Superior temporal gyrus (tissue), 1 donor: ENCODE measurements at regions not wholly inside any gene's neighbourhood (a gene's known extent, or its start where the extent isn't known, plus 50 kb on each side); places are given as distances from the start of the nearest gene placed in this dataset.
"Not testable (repeated sequence)": the region's sequence is repeated elsewhere in the genome, so short reads cannot be mapped to it uniquely, and the experiment has no call there.

Experiments
- DNase-seq: peaks from one replicate; pipeline ENCODE4 v3.0.0-alpha.2; 2016; ENCODE audit errors: extremely low spot score

- no peak for DNase-seq
Measured at GRCh38 chr1:169012416-169012815, 94.1 kb upstream of the ATP1B1 start.

- DNase-seq = no peak
Measured at GRCh38 chr1:169013821-169014220, 92.7 kb upstream of the ATP1B1 start.

- no peak for DNase-seq
Measured at GRCh38 chr1:169015464-169015863, 91.0 kb upstream of the ATP1B1 start.

DNA sequence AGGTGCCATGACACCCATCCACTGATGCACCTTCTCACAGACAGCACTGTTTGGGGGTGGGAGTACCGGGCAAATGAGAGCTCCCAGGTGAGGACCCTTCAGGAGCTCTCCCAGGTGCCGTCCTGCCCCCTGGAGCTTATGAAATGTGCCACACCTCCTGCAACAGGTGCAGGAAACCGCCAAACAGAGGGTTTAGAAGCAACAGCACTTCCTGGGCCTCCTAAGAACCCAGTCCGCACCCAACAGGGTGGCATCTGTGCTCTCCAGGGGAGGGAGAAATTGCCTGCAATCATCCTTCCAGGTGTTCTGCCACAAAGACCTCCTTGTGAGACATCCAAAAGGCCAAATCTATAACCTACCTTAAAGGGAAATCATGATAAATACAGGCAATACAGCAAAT, 87.7 kb upstream of the ATP1B1 start:
- DNase-seq = no peak

- no peak for DNase-seq
Measured at GRCh38 chr1:169019419-169020058, 87.0 kb upstream of the ATP1B1 start.

- DNase-seq = no peak
Measured at GRCh38 chr1:169020684-169021083, 85.8 kb upstream of the ATP1B1 start.

DNA sequence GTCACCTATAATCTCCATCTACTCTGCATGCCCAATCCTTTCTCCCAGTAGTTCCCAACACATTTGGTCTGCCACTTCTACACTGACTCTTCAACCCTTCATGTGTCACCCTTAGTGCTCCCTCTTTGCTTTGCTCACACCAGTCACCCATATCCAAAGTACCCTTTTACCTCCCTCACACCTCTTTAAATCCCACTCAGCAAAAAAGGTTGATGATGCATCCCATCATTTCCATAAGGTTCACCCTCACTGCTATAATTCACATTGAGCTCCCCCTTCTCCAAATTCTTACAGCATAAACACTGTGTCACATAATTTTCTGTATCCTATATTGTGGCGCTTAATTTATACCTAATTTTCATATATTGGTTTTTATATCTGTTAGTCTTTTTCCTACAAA, 83.8 kb upstream of the ATP1B1 start:
- no peak for DNase-seq

DNA sequence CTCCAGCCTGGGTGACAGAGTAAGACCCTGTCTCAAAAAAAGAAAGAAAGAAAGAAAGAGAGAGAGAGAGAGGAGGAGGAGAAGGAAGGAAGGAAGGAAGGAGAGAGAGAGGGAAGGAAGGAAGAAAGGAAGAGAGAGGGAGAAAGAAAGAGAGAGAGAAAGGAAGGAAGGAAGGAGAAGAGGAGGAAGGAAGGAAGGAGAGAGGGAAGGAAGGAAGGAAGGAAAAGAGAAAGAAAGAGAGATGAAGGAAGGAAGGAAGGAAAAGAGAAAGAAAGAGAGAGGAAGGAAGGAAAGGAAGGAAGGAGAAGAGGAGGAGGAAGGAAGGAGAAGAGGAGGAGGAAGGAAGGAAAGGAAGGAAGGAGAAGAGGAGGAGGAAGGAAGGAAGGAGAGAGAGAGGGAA, 82.2 kb upstream of the ATP1B1 start:
- no peak for DNase-seq

DNA sequence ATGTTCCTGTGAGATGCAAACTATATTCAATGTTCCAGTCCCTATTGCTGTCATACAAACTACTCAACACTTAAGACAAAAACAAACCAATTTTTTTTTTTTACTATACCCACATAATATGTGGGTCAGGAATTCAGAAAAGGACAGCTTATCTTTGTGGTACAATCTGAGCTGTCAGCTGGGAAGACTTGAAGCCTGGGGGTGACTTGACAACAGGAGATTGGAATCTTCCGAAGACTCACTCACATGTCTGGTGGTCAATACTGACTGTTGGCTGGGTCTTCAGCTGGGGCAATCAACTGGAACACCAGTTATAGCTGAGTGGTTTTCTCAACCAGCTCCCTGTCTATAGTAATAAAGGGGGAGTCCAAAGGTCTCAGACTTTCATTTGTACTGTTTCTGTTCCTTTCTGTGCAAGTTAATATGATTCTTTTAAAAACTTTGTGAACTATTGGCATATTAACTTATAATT, 81.7 kb upstream of the ATP1B1 start:
- DNase-seq = no peak

- no peak for DNase-seq
Measured at GRCh38 chr1:169025412-169025811, 81.1 kb upstream of the ATP1B1 start.

- no peak for DNase-seq
Measured at GRCh38 chr1:169027607-169028320, 78.7 kb upstream of the ATP1B1 start.

DNA sequence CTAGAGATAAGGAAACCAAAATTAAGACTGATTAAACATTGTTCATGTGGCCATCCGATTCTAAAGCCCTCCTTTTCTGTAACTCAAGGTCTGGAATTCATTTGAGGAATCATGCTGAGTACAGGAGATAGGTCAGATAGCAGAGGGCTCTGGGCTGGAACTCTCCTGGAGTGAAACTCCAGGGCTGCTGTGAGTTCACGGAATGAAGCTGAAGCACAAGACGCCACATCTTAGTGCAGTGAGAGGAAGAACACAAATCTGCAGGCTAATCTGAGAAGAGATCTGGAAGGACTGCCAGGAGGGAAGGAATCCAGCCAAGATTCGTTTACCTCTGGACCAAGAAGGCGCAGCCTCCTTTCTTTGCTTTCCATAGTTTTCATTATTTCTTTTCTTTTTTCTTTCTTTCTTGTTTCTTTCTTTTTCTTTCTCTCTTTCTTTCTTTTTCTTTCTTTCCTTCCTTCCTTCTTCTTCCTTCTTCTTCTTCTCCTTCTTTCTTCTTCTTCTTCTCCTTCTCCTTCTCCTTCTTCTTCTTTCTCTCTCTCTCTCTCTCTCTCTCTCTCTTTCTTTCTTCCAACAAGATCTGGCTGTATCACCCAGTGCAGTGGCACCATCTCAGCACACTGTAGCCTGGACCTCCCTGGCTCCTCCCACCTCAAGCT, 74.8 kb upstream of the ATP1B1 start:
- no peak for DNase-seq

- DNase-seq = peak; percentile 19
Measured at GRCh38 chr1:169041366-169041765, 65.1 kb upstream of the ATP1B1 start.

DNA sequence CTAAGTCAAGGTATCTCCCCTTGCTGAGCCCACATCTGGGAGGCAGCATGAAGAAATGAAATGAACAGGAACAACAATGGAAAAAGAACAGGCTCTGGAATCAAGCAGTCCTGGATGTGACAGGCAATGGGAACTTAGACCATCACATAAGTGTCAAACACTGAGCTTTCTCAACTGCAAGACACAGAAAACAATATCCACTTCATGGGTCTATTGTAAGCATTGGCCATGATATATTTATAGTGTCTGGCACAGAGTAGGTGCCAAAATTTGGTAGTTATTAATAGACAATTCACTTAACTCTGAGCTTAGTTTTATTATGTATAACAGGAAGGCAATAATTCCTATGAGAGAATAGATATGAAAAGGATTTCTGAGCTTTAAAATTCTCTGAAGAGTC, 64.1 kb upstream of the ATP1B1 start:
- DNase-seq = no peak

GRCh38 chr1:169043823-169044222, 62.7 kb upstream of the ATP1B1 start:
- no peak for DNase-seq

DNA sequence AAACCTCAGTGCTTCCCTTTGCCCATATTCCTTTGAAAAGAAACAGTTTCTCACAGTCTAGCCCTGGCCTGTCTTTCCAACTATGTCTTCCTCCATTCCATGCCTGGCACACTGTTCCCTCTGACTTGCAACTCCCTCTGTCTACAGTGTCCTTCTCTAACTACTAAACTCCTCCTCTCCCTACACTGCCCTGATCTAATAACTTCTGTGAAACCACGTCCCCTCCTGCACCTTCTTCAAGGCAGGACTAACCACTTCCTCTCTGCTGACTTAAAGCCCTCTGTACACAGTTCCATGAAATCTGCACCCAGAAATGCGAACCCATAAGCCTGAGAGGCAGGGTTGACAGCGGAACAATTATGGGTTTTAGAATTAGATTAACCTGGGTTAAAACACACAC, 62.2 kb upstream of the ATP1B1 start:
- no peak for DNase-seq

- no peak for DNase-seq
Measured at GRCh38 chr1:169044971-169045370, 61.5 kb upstream of the ATP1B1 start.

DNA sequence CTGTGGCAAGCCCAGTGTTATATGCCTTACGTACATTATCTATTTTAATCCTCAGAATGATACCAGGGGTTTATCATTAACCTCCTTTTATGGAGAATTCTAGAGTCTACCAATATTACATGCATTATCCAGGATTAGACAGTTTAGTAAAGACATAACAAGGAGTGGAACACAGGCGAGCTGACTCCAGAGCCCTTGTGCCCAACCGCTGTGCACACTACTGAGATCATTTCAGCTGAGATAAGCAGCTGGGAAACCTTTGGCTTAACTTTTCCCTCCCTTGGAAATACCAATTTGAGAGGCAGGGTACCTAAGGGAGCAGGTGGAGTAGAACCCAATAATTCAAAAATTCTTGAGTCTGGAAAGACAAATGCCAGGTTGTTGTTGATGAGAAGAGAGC, 59.8 kb upstream of the ATP1B1 start:
- no peak for DNase-seq

- no peak for DNase-seq
Measured at GRCh38 chr1:169047074-169047473, 59.4 kb upstream of the ATP1B1 start.

DNA sequence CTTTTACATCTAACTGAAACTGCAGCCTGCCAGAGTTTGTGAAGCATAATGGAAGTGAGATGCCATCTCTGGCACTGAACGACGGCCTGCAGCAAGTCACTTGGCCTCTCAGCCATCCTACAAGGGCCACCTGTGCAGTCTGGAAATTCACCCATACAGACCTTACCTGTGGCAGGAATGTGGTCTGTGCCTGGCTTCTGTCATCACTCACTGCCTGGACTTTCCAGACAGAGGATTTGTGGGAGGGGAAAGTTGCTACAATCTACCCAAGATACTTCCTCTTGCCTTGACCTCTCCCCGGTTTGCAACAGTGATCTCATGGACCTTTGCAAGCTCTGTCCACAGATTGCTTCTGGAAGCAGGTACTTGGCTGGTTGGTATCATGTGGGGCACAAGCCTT, 58.4 kb upstream of the ATP1B1 start:
- no peak for DNase-seq

DNA sequence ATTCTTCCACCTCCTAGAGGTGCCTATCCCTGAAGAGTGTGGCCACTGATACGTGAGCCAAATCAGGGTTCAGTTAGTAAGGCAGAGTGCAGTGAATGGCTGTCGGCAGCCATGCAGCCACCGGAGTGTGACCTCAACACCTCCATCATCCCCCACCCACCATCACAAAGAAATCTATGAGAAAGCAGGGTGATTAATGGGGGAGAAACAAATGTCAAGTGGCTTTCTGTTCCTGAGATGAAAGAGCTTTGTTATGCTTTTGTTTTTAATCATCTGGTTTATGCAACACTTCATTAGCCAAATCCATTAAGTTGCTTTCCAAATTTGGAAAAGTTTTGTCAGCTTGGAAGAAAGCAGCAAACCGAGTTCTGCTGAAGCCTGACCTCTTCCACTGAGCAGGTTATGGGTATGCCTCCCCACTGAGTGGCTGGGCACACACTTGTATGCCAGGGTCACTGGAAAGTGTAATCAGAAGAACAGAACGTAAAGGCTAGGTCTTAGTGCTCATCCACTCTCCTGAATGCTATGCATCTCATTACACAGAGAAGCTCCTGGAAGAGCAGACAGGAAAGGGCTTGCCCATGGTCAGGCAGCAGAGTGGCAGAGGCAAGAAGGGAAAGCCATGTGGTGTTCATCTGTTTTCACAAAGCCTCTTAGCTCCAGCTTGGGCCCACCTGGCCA, 57.1 kb upstream of the ATP1B1 start:
- DNase-seq = no peak

DNA sequence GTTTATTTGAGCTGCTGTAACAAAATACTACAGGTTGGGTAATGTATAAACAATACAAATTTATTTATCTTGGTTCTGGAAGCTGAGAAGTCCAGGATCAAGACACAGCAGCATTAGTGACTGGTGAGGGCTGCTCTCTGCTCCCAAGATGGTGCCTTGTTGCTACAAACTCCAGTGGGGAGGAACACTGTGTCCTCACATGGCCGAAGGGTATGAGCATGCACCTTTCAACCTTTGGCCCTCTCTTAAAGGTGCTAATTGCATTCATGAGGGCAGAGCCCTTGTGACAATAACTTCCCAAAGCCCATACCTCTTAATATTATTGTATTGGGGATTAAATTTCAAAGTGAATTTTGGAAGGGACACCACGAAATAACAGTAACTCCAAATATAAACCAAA, 55.3 kb upstream of the ATP1B1 start:
- no peak for DNase-seq

DNA sequence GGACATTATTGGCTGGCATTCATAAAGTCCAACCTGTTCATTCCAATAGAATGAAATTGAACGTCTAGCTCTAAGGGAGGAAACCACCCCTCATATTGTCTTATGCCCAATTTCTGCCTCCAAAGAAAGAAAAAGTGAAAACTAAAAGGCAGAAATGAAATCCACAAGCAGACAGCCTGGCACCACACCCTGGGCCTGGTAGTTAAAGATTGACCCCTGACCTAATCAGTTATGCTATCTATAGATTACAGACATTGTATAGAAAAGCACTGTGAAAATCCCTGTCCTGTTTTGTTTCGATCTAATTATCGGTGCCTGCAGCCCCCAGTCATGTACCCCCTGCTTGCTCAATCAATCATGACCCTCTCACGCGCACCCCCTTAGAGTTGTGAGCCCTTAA, 54.3 kb upstream of the ATP1B1 start:
- not testable (repeated sequence) for DNase-seq
